Epithelial cell of esophagus (primary cell): ENCODE measurements at regions not wholly inside any gene's neighbourhood (a gene's known extent, or its start where the extent isn't known, plus 50 kb on each side); places are given as distances from the start of the nearest gene placed in this dataset.

Experiments used
- DNase-seq: peaks from one replicate; pipeline ENCODE4 v3.0.0; 2010; ENCODE audit warnings: low read depth
- H3K4me3 ChIP-seq: 2 replicates; pipeline ENCODE4 v1.5.1; 2011; ENCODE audit warnings: mild to moderate bottlenecking, low read length, control low read depth
- TF ChIP-seq, protein P1 (sequence below): IDR thresholded peaks from 2 replicates; pipeline ENCODE4 v1.5.1; 2011; ENCODE audit warnings: low read depth, mild to moderate bottlenecking, low read length, control low read depth, inconsistent platforms; ENCODE audit not compliant: insufficient read depth; ENCODE audit errors: missing control alignments

DNA sequence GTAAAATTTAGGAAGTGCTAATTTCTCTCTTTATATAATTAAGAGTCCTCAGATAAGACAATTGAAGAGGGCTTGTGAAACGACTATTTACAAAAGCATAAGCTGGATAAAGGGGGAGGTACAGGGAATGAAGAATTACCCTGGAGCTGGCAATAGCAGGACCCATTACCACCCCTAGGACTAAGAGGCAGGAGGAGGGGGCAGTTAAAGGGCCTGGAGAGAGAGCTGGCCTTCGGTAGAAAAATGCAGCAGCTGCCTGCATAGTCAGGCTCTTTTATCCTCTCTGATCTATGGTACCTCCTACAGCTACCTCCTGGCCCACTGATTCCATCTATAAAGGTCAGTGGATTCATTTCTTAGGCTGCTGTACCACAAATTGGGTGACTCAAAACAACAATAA, 57.7 kb upstream of the TRPC3 start:
- no peak overlapping the region for H3K4me3 ChIP-seq
- no peak for DNase-seq
- TF ChIP-seq, protein P1, sequence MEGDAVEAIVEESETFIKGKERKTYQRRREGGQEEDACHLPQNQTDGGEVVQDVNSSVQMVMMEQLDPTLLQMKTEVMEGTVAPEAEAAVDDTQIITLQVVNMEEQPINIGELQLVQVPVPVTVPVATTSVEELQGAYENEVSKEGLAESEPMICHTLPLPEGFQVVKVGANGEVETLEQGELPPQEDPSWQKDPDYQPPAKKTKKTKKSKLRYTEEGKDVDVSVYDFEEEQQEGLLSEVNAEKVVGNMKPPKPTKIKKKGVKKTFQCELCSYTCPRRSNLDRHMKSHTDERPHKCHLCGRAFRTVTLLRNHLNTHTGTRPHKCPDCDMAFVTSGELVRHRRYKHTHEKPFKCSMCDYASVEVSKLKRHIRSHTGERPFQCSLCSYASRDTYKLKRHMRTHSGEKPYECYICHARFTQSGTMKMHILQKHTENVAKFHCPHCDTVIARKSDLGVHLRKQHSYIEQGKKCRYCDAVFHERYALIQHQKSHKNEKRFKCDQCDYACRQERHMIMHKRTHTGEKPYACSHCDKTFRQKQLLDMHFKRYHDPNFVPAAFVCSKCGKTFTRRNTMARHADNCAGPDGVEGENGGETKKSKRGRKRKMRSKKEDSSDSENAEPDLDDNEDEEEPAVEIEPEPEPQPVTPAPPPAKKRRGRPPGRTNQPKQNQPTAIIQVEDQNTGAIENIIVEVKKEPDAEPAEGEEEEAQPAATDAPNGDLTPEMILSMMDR = no peak

DNA sequence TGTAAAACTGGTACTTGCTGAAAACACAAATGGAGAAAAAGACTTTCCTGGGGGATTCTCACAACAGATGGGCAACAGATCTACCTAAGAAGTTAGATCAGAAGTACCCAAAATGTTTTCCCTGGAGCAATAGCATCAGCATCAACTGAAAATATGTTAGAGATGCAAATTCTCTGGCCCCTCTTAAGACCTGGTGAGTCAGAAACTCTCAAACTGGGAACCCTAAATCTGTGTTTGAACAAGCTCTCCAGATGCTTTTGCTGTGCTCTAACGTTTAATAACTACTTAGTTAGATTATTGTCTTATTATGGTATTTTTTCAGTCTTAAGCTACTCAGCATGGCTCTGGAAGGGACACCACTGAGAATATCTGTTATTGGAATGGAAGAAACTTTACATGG, 55.2 kb upstream of the TRPC3 start:
- no peak overlapping the region for H3K4me3 ChIP-seq
- TF ChIP-seq, protein P1 = no peak

DNA sequence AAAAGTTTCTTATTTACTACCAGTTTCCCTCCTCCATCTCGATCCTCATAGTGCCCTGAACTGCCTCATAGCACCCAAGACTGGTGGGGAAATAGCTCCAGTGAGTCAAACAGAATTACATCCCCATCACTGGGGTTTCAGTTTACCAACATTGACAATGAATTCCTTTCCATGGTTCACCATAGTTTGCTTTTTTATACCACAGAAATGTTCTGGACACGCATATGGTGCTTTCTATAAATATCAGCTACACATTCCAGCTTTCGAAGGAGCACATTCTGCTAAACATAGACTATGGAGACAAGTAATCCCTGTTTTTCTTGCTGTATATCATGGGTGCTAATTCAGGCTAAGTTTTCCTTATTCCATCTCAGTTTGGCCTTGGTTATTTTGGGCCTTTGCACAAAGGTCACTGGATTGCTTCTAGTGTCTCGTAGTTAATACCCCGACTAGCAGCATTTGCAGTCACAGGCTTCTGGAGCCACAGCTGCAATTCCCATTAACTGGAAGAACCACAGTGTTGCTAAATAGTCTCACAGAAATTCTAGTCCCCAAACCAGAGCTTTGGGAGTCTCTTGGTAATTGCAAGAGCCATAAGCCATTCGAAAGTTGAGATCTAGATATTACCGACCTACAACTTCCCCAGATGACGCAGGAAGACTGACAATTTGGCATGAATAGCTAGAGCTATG, 53.4 kb upstream of the TRPC3 start:
- TF ChIP-seq, protein P1 = no peak
- H3K4me3 ChIP-seq = no peak overlapping the region
- no peak for DNase-seq

More for the DNA sequence above, 55.2 kb upstream of the TRPC3 start:
- no peak for DNase-seq

DNA sequence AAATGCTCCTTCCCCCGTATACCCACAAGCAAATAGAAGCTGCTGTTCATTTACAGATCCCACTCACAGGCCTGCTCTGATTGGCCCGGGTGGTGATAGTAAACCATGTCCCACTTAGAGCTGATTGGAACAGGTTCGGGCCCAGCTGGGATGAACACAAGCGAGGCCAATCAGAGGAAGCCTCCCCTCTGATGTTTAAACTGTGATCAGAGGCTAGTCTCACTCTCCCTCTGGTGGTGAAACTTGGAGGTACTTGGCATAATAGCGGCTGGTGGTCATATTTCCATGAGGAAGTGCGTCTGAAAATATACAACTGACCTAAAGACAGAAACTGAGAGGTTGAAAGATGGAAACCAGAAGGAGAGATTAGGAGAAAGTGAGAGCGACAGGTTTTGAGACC, 51.5 kb upstream of the TRPC3 start:
- TF ChIP-seq, protein P1 = peak; percentile 49
- DNase-seq = peak; percentile 30
- no peak overlapping the region for H3K4me3 ChIP-seq
